Liver (tissue), 8 donors: ENCODE measurements at regions not wholly inside any gene's neighbourhood (a gene's known extent, or its start where the extent isn't known, plus 50 kb on each side); places are given as distances from the start of the nearest gene placed in this dataset.

Source experiments
- DNase-seq: peaks from one replicate; pipeline ENCODE4 v3.0.0-alpha.2; 2017; ENCODE audit warnings: low spot score
- H3K27ac ChIP-seq, 2 donors: one replicate each; pipeline ENCODE4 v1.7.0; 2013; ENCODE audit warnings: inconsistent platforms in 2 of 2, low read length in 2 of 2, control low read depth in 1 of 2, low read depth in 1 of 2, mild to moderate bottlenecking in 1 of 2
- H3K27me3 ChIP-seq, 4 donors: one replicate each; pipeline versions ENCODE4 v1.6.1 to v1.7.0; 2013; ENCODE audit warnings: low read length in 3 of 4, inconsistent platforms in 1 of 4, mild to moderate bottlenecking in 1 of 4, moderate library complexity in 1 of 4; ENCODE audit not compliant: control insufficient read depth in 4 of 4, insufficient read depth in 4 of 4
- H3K36me3 ChIP-seq, 4 donors: one replicate each; pipeline versions ENCODE4 v1.6.1 to v1.7.0; 2013; ENCODE audit warnings: low read length in 3 of 4, mild to moderate bottlenecking in 3 of 4, low read depth in 1 of 4, moderate library complexity in 1 of 4; ENCODE audit not compliant: control insufficient read depth in 4 of 4, insufficient read depth in 3 of 4
- H3K4me1 ChIP-seq, 4 donors: one replicate each; pipeline versions ENCODE4 v1.6.1 to v1.7.0; 2013; ENCODE audit warnings: low read length in 3 of 4, mild to moderate bottlenecking in 3 of 4, moderate library complexity in 1 of 4; ENCODE audit not compliant: control insufficient read depth in 4 of 4, insufficient read depth in 4 of 4
- H3K4me3 ChIP-seq, 3 donors: one replicate each; pipeline versions ENCODE4 v1.6.1 to v1.7.0; 2013; ENCODE audit warnings: low read length in 3 of 3, control low read depth in 1 of 3, low read depth in 1 of 3, mild to moderate bottlenecking in 1 of 3
- H3K9ac ChIP-seq, 2 donors: one replicate each; pipeline ENCODE4 v1.7.0; 2013; ENCODE audit warnings: low read length in 2 of 2, mild to moderate bottlenecking in 2 of 2, moderate library complexity in 2 of 2, control low read depth in 1 of 2, low read depth in 1 of 2
- H3K9me3 ChIP-seq, 4 donors: one replicate each; pipeline versions ENCODE4 v1.6.1 to v1.7.0; 2013; ENCODE audit warnings: low read length in 3 of 4; ENCODE audit not compliant: control insufficient read depth in 4 of 4
- EGR1 ChIP-seq, 2 donors: IDR thresholded peaks; 2 replicates each; pipeline ENCODE4 v1.6.1; 2016 to 2018; ENCODE audit warnings: antibody characterized with exemption in 2 of 2, low read depth in 2 of 2
- FOXA1 ChIP-seq: IDR thresholded peaks from 2 replicates; pipeline ENCODE4 v1.6.1; 2016; ENCODE audit warnings: antibody characterized with exemption
- FOXA2 ChIP-seq: IDR thresholded peaks from 2 replicates; pipeline ENCODE4 v1.6.1; 2016; ENCODE audit warnings: antibody characterized with exemption
- GABPA ChIP-seq, 2 donors: IDR thresholded peaks in 1 of 2; conservative IDR thresholded peaks in 1 of 2; 2 replicates each; pipeline ENCODE4 v1.6.1; 2016; ENCODE audit warnings: antibody characterized with exemption in 2 of 2, mild to moderate bottlenecking in 1 of 2, moderate library complexity in 1 of 2
- HNF4A ChIP-seq, 2 donors: conservative IDR thresholded peaks; 2 replicates each; pipeline ENCODE4 v1.6.1; 2016; ENCODE audit warnings: antibody characterized with exemption in 2 of 2, mild to moderate bottlenecking in 2 of 2
- HNF4G ChIP-seq: IDR thresholded peaks from 2 replicates; pipeline ENCODE4 v1.6.1; 2016; ENCODE audit warnings: antibody characterized with exemption
- JUND ChIP-seq, 2 donors: IDR thresholded peaks; 2 replicates each; pipeline ENCODE4 v1.6.1; 2016; ENCODE audit warnings: antibody characterized with exemption in 2 of 2
- NR2F2 ChIP-seq: IDR thresholded peaks from 2 replicates; pipeline ENCODE4 v1.6.1; 2016; ENCODE audit warnings: antibody characterized with exemption
- RAD21 ChIP-seq, 2 donors: IDR thresholded peaks; 2 replicates each; pipeline ENCODE4 v1.6.1; 2016; ENCODE audit warnings: antibody characterized with exemption in 2 of 2, mild to moderate bottlenecking in 2 of 2
- RXRA ChIP-seq, 2 donors: IDR thresholded peaks; 2 replicates each; pipeline ENCODE4 v1.6.1; 2017 to 2018; ENCODE audit warnings: antibody characterized with exemption in 2 of 2, mild to moderate bottlenecking in 1 of 2
- SP1 ChIP-seq: IDR thresholded peaks from 2 replicates; pipeline ENCODE4 v1.6.1; 2018; ENCODE audit warnings: antibody characterized with exemption, mild to moderate bottlenecking
- TAF1 ChIP-seq: conservative IDR thresholded peaks from 2 replicates; pipeline ENCODE4 v1.6.1; 2016; ENCODE audit warnings: antibody characterized with exemption, mild to moderate bottlenecking
- YY1 ChIP-seq: IDR thresholded peaks from 2 replicates; pipeline ENCODE4 v1.6.1; 2016; ENCODE audit warnings: antibody characterized with exemption, mild to moderate bottlenecking
- WGBS: extraction: QIAGEN DNeasy Blood & Tissue Kit; methylation state at CpG from one replicate; pipeline ENCODE4 v1.1.7; 2013; 5-methylcytosine and 5-hydroxymethylcytosine counted together
- TF ChIP-seq, protein P1 (sequence below): IDR thresholded peaks from 2 replicates; pipeline ENCODE4 v1.6.1; 2016; ENCODE audit warnings: antibody characterized with exemption
- TF ChIP-seq, protein P2 (sequence below): IDR thresholded peaks from 2 replicates; pipeline ENCODE4 v1.6.1; 2016; ENCODE audit warnings: antibody characterized with exemption
- TF ChIP-seq, protein P3 (sequence below): IDR thresholded peaks from 2 replicates; pipeline ENCODE4 v1.6.1; 2016; ENCODE audit warnings: antibody characterized with exemption
- TF ChIP-seq, protein P4 (sequence below): IDR thresholded peaks from 2 replicates; pipeline ENCODE4 v1.6.1; 2016; ENCODE audit warnings: antibody characterized with exemption, mild to moderate bottlenecking
- TF ChIP-seq, protein P5 (sequence below): fragments of 150-350 bp; IDR thresholded peaks from 2 replicates; pipeline ENCODE4 v1.5.1; 2017; ENCODE audit warnings: improper control_type of control experiment, low read depth, low read length; ENCODE audit not compliant: missing input control
- donor health status: healthy.
- donor health status: healthy.
- donor health status: healthy.
- donor health status: healthy.
- donor health status: healthy.

DNA sequence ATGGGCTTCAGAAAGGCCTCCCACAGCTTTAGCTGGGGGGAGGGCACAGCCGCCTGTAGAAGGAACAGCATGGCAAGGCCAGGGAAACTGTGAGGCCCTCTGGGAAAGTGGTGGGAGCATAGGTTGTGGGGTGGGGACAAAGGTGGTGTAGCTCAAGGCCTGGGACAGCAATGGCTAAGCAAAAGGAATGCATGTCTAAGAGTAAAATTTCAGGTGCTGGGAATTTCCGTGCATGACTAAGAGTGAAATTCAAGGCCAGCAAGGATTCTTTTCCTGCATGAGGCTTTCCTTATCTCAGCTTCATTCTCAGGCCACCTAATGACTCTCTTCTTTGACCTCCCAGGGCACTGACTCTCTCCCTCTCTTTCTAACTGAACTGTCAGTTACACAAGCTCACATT lies 86.5 kb upstream of the WNT4 start:
- WGBS: 78% methylated on average over 2 of the region's 2 CpGs
- H3K4me3 ChIP-seq: no peak overlapping the region
- H3K36me3 ChIP-seq: no peaks in the 10 kb centered on the region
- H3K27ac ChIP-seq: no peak overlapping the region
- DNase-seq: no peak
- H3K9ac ChIP-seq: no peak overlapping the region
- H3K27me3 ChIP-seq: peaks cover 2 to 11% (median 6%) of the 10 kb centered on the region in 4 donors
- TF ChIP-seq, protein P1, sequence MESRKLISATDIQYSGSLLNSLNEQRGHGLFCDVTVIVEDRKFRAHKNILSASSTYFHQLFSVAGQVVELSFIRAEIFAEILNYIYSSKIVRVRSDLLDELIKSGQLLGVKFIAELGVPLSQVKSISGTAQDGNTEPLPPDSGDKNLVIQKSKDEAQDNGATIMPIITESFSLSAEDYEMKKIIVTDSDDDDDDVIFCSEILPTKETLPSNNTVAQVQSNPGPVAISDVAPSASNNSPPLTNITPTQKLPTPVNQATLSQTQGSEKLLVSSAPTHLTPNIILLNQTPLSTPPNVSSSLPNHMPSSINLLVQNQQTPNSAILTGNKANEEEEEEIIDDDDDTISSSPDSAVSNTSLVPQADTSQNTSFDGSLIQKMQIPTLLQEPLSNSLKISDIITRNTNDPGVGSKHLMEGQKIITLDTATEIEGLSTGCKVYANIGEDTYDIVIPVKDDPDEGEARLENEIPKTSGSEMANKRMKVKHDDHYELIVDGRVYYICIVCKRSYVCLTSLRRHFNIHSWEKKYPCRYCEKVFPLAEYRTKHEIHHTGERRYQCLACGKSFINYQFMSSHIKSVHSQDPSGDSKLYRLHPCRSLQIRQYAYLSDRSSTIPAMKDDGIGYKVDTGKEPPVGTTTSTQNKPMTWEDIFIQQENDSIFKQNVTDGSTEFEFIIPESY: no peak
- TF ChIP-seq HNF4G (no peak), TAF1 (no peak), RXRA (IDR thresholded peaks at IDR 0.05) (no peak), FOXA1 (no peak), HNF4A (conservative IDR thresholded peaks at IDR 0.05) (no peak), SP1 (no peak), EGR1 (IDR thresholded peaks at IDR 0.05; ENCODE audit: low read depth in 2 of 2) (no peak), YY1 (no peak), FOXA2 (no peak), RAD21 (IDR thresholded peaks at IDR 0.05) (no peak), JUND (IDR thresholded peaks at IDR 0.05) (no peak), GABPA (IDR thresholded peaks at IDR 0.05 in 1 of 2, conservative IDR thresholded peaks at IDR 0.05 in 1 of 2) (no peak), NR2F2 (no peak)
- TF ChIP-seq, protein P2, sequence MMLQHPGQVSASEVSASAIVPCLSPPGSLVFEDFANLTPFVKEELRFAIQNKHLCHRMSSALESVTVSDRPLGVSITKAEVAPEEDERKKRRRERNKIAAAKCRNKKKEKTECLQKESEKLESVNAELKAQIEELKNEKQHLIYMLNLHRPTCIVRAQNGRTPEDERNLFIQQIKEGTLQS: no peak
- TF ChIP-seq, protein P3, sequence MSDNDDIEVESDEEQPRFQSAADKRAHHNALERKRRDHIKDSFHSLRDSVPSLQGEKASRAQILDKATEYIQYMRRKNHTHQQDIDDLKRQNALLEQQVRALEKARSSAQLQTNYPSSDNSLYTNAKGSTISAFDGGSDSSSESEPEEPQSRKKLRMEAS: no peak
- TF ChIP-seq, protein P4, sequence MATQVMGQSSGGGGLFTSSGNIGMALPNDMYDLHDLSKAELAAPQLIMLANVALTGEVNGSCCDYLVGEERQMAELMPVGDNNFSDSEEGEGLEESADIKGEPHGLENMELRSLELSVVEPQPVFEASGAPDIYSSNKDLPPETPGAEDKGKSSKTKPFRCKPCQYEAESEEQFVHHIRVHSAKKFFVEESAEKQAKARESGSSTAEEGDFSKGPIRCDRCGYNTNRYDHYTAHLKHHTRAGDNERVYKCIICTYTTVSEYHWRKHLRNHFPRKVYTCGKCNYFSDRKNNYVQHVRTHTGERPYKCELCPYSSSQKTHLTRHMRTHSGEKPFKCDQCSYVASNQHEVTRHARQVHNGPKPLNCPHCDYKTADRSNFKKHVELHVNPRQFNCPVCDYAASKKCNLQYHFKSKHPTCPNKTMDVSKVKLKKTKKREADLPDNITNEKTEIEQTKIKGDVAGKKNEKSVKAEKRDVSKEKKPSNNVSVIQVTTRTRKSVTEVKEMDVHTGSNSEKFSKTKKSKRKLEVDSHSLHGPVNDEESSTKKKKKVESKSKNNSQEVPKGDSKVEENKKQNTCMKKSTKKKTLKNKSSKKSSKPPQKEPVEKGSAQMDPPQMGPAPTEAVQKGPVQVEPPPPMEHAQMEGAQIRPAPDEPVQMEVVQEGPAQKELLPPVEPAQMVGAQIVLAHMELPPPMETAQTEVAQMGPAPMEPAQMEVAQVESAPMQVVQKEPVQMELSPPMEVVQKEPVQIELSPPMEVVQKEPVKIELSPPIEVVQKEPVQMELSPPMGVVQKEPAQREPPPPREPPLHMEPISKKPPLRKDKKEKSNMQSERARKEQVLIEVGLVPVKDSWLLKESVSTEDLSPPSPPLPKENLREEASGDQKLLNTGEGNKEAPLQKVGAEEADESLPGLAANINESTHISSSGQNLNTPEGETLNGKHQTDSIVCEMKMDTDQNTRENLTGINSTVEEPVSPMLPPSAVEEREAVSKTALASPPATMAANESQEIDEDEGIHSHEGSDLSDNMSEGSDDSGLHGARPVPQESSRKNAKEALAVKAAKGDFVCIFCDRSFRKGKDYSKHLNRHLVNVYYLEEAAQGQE: no peak
- no peaks in the 10 kb centered on the region for H3K4me1 ChIP-seq
- peaks cover 0 to 4% (median under 1%) of the 10 kb centered on the region in 4 donors for H3K9me3 ChIP-seq

DNA sequence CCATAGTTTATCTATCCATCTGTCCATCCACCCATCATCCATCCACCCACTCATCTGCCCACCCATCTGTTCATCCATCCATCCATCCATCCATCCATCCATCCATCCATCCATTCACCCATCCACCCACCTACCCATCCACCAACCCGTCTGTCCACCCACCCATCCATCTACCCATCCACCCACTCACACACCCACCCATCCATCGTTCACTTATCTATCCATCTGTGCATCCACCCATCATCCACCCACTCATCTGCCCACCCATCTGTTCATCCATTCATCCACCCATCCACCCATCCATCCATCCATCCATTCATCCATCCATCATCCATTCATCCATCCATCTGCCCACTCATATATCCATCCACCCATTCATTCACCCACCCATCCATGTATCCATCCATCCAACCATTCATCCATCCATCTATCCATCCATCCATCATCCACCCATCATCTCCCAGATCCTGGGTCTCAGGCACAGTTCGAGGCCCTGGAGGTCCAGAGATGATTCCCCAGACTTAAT lies 88.2 kb upstream of the WNT4 start:
- H3K9ac ChIP-seq: no peak overlapping the region
- no peaks in the 10 kb centered on the region for H3K36me3 ChIP-seq
- H3K9me3 ChIP-seq: no peaks in the 10 kb centered on the region
- no peak overlapping the region for H3K4me3 ChIP-seq
- no peak for DNase-seq
- WGBS: 77% methylated on average over 3 of the region's 3 CpGs
- no peaks in the 10 kb centered on the region for H3K4me1 ChIP-seq
- H3K27me3 ChIP-seq: peaks cover 2 to 17% (median 6%) of the 10 kb centered on the region in 4 donors
- H3K27ac ChIP-seq: no peak overlapping the region
- no peak for TF ChIP-seq NR2F2
- no peak for TF ChIP-seq HNF4A (conservative IDR thresholded peaks at IDR 0.05)
- TF ChIP-seq SP1: no peak
- TF ChIP-seq, protein P5, sequence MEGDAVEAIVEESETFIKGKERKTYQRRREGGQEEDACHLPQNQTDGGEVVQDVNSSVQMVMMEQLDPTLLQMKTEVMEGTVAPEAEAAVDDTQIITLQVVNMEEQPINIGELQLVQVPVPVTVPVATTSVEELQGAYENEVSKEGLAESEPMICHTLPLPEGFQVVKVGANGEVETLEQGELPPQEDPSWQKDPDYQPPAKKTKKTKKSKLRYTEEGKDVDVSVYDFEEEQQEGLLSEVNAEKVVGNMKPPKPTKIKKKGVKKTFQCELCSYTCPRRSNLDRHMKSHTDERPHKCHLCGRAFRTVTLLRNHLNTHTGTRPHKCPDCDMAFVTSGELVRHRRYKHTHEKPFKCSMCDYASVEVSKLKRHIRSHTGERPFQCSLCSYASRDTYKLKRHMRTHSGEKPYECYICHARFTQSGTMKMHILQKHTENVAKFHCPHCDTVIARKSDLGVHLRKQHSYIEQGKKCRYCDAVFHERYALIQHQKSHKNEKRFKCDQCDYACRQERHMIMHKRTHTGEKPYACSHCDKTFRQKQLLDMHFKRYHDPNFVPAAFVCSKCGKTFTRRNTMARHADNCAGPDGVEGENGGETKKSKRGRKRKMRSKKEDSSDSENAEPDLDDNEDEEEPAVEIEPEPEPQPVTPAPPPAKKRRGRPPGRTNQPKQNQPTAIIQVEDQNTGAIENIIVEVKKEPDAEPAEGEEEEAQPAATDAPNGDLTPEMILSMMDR: no peak
- TF ChIP-seq RAD21 (IDR thresholded peaks at IDR 0.05): no peak
- no peak for TF ChIP-seq EGR1 (IDR thresholded peaks at IDR 0.05; ENCODE audit: low read depth in 2 of 2)
- TF ChIP-seq, protein P4: no peak
- TF ChIP-seq JUND (IDR thresholded peaks at IDR 0.05): no peak
- no peak for TF ChIP-seq RXRA (IDR thresholded peaks at IDR 0.05)
- TF ChIP-seq, protein P3: no peak
- TF ChIP-seq FOXA1: no peak
- no peak for TF ChIP-seq YY1
- no peak for TF ChIP-seq GABPA (IDR thresholded peaks at IDR 0.05 in 1 of 2, conservative IDR thresholded peaks at IDR 0.05 in 1 of 2)
- no peak for TF ChIP-seq TAF1
- TF ChIP-seq HNF4G: no peak
- TF ChIP-seq, protein P2: no peak
